ENCODE measurements at regions not wholly inside any gene's neighbourhood (a gene's known extent, or its start where the extent isn't known, plus 50 kb on each side); places are given as distances from the start of the nearest gene placed in this dataset.

- TF ChIP-seq POLR2A (IDR thresholded peaks at IDR 0.05) (no peak), CTCF (IDR thresholded peaks at IDR 0.05) (no peak)
Measured at GRCh38 chr1:73564294-73564693, 633.7 kb downstream of the LRRIQ3 start.

Measured in heart left ventricle (tissue), 13 donors.